H1 (cell line): ENCODE measurements at regions not wholly inside any gene's neighbourhood (a gene's known extent, or its start where the extent isn't known, plus 50 kb on each side); places are given as distances from the start of the nearest gene placed in this dataset.

Source experiments
- ATF2 ChIP-seq: IDR thresholded peaks from 2 replicates; pipeline ENCODE4 v1.6.1; 2012; ENCODE audit warnings: low read length, inconsistent platforms
- CEBPB ChIP-seq: IDR thresholded peaks from 2 replicates; pipeline ENCODE4 v1.6.1; 2012; ENCODE audit warnings: low read depth, low read length
- CHD2 ChIP-seq: IDR thresholded peaks from 2 replicates; pipeline ENCODE4 v1.6.1; 2012; ENCODE audit warnings: low read length, improper control_type of control experiment
- CREB1 ChIP-seq: IDR thresholded peaks from 2 replicates; pipeline ENCODE4 v1.6.1; 2012; ENCODE audit warnings: inconsistent platforms
- CTCF ChIP-seq, 3 experiments: IDR thresholded peaks; 1 replicate in 2 of 3; 2 replicates in 1 of 3; pipeline versions ENCODE4 v1.5.1 to v1.6.1; 2011; ENCODE audit warnings: low read length in 3 of 3, mild to moderate bottlenecking in 3 of 3, inconsistent platforms in 2 of 3, low read depth in 1 of 3, moderate library complexity in 1 of 3; ENCODE audit not compliant: insufficient read depth in 1 of 3; ENCODE audit errors: control extremely low read depth in 1 of 3
- EZH2 ChIP-seq: fragments of 200-600 bp; sonication (generic); IDR thresholded peaks from 2 replicates; pipeline ENCODE4 v1.7.1; 2012; ENCODE audit warnings: low read depth, mild to moderate bottlenecking, moderate library complexity, low read length, inconsistent platforms; ENCODE audit not compliant: severe bottlenecking
- HDAC2 ChIP-seq, 2 experiments: fragments of 300-600 bp in 1 of 2; sonication (generic) in 1 of 2; IDR thresholded peaks; 2 replicates each; pipeline ENCODE4 v1.6.1; 2011 to 2012; ENCODE audit warnings: low read depth in 2 of 2, low read length in 2 of 2, mild to moderate bottlenecking in 2 of 2, moderate library complexity in 2 of 2, borderline replicate concordance in 1 of 2, inconsistent platforms in 1 of 2
- POLR2A ChIP-seq, 2 experiments: IDR thresholded peaks; 1 replicate in 1 of 2; 2 replicates in 1 of 2; pipeline ENCODE4 v1.6.1; 2011; ENCODE audit warnings: low read depth in 2 of 2, low read length in 2 of 2, mild to moderate bottlenecking in 2 of 2; ENCODE audit errors: control extremely low read depth in 1 of 2
- RAD21 ChIP-seq, 2 experiments: IDR thresholded peaks in 1 of 2; conservative IDR thresholded peaks in 1 of 2; 2 replicates each; pipeline ENCODE4 v1.6.1; 2011; ENCODE audit warnings: low read depth in 2 of 2, low read length in 2 of 2, improper control_type of control experiment in 1 of 2, inconsistent platforms in 1 of 2, mild to moderate bottlenecking in 1 of 2, moderate library complexity in 1 of 2
- SIN3A ChIP-seq, 2 experiments: IDR thresholded peaks in 1 of 2; conservative IDR thresholded peaks in 1 of 2; 2 replicates each; pipeline ENCODE4 v1.6.1; 2011 to 2012; ENCODE audit warnings: low read length in 2 of 2, improper control_type of control experiment in 1 of 2, low read depth in 1 of 2, mild to moderate bottlenecking in 1 of 2
- TBP ChIP-seq: IDR thresholded peaks from 2 replicates; pipeline ENCODE4 v1.6.1; 2011; ENCODE audit warnings: low read depth, low read length, improper control_type of control experiment
- TEAD4 ChIP-seq: IDR thresholded peaks from 2 replicates; pipeline ENCODE4 v1.6.1; 2012; ENCODE audit warnings: low read depth, low read length, inconsistent platforms, mixed read lengths
- USF2 ChIP-seq: IDR thresholded peaks from 2 replicates; pipeline ENCODE4 v1.6.1; 2011; ENCODE audit warnings: low read length, improper control_type of control experiment

- no peak for TF ChIP-seq CTCF (IDR thresholded peaks at IDR 0.05; ENCODE audit: control extremely low read depth in 1 of 3, insufficient read depth in 1 of 3, low read depth in 1 of 3, low read length in 3 of 3)
- no peak for TF ChIP-seq RAD21 (IDR thresholded peaks at IDR 0.05 in 1 of 2, conservative IDR thresholded peaks at IDR 0.05 in 1 of 2; ENCODE audit: low read depth in 2 of 2, low read length in 2 of 2)
- no peak for TF ChIP-seq TEAD4
- TF ChIP-seq ATF2, result no peak
- TF ChIP-seq SIN3A (conservative IDR thresholded peaks at IDR 0.05 in 1 of 2, IDR thresholded peaks at IDR 0.05 in 1 of 2; ENCODE audit: low read depth in 1 of 2, low read length in 2 of 2), result no peak
- no peak for TF ChIP-seq CEBPB
- no peak for TF ChIP-seq EZH2
- no peak for TF ChIP-seq USF2
- TF ChIP-seq CHD2, result no peak
- TF ChIP-seq POLR2A (IDR thresholded peaks at IDR 0.05; ENCODE audit: control extremely low read depth in 1 of 2, low read depth in 2 of 2, low read length in 2 of 2), result no peak
- TF ChIP-seq CREB1, result no peak
- TF ChIP-seq TBP, result no peak
- TF ChIP-seq HDAC2 (IDR thresholded peaks at IDR 0.05; ENCODE audit: borderline replicate concordance in 1 of 2, low read depth in 2 of 2, low read length in 2 of 2), result no peak
These were observed 116.3 kb upstream of the CREB1 start for GRCh38 chr2:207413376-207413907.
